CD4-positive, alpha-beta T cell (primary cell): ENCODE measurements at regions not wholly inside any gene's neighbourhood (a gene's known extent, or its start where the extent isn't known, plus 50 kb on each side); places are given as distances from the start of the nearest gene placed in this dataset.

Experiments
- ATAC-seq: fragments of 200-7000 bp; cut with Tn5 transposase; one replicate; pipeline ENCODE4 v1.10.0; 2022; ENCODE audit warnings: mild to moderate bottlenecking; ENCODE audit not compliant: poor library complexity
- CTCF ChIA-PET: fragments of 350-600 bp; sonication (Branson Sonifier 250); formaldehyde crosslinking; loops from one replicate; lab custom pipeline; 2021; ENCODE audit warnings: antibody characterized with exemption, inconsistent platforms; lab: Charles Lee
- POLR2A ChIA-PET: fragments of 350-600 bp; sonication (Branson Sonifier 250); formaldehyde crosslinking; loops from one replicate; lab custom pipeline; 2021; ENCODE audit warnings: antibody characterized with exemption, inconsistent platforms; lab: Charles Lee
- DNase-seq, 14 experiments: peaks; one replicate each; pipeline ENCODE4 v3.0.0-alpha.2; 2013 to 2020; ENCODE audit warnings: mixed read lengths in 2 of 14
- H3K27ac ChIP-seq, 2 donors: one replicate each; pipeline versions ENCODE4 v1.5.1 to v1.7.0; 2013; ENCODE audit warnings: low read length in 2 of 2, low read depth in 1 of 2, mild to moderate bottlenecking in 1 of 2
- H3K27me3 ChIP-seq, 2 experiments: 1 replicate in 1 of 2; 2 replicates in 1 of 2; pipeline versions ENCODE4 v1.6.1 to v1.7.0; 2013; ENCODE audit warnings: low read length in 2 of 2, control low read depth in 1 of 2, mild to moderate bottlenecking in 1 of 2, moderate library complexity in 1 of 2; ENCODE audit not compliant: insufficient read depth in 2 of 2, control insufficient read depth in 1 of 2
- H3K36me3 ChIP-seq: one replicate; pipeline ENCODE4 v1.6.1; 2013; ENCODE audit warnings: low read length, control low read depth; ENCODE audit not compliant: insufficient read depth
- H3K4me1 ChIP-seq: one replicate; pipeline ENCODE4 v1.6.1; 2013; ENCODE audit warnings: low read length, control low read depth; ENCODE audit not compliant: insufficient read depth
- H3K4me3 ChIP-seq: one replicate; pipeline ENCODE4 v1.5.1; 2013; ENCODE audit warnings: mild to moderate bottlenecking, low read length, moderate library complexity
- H3K9me3 ChIP-seq, 2 experiments: 1 replicate in 1 of 2; 2 replicates in 1 of 2; pipeline versions ENCODE4 v1.6.1 to v1.7.0; 2013; ENCODE audit warnings: low read length in 2 of 2, mild to moderate bottlenecking in 2 of 2, control low read depth in 1 of 2, moderate library complexity in 1 of 2; ENCODE audit not compliant: control insufficient read depth in 1 of 2, insufficient read depth in 1 of 2
- H3K27ac Mint-ChIP-seq: one replicate; pipeline ENCODE4 v1.8.0; 2020; ENCODE audit warnings: mixed read lengths
- H3K27me3 Mint-ChIP-seq: one replicate; pipeline ENCODE4 v1.8.0; 2021; ENCODE audit warnings: mixed read lengths
- H3K36me3 Mint-ChIP-seq: one replicate; pipeline ENCODE4 v1.8.0; 2021; ENCODE audit warnings: low read depth, mixed read lengths
- H3K4me1 Mint-ChIP-seq: one replicate; pipeline ENCODE4 v1.8.0; 2021; ENCODE audit warnings: low read depth, mixed read lengths
- H3K4me3 Mint-ChIP-seq: one replicate; pipeline ENCODE4 v1.8.0; 2020; ENCODE audit warnings: mild to moderate bottlenecking, mixed read lengths
- H3K9me3 Mint-ChIP-seq: one replicate; pipeline ENCODE4 v1.8.0; 2020; ENCODE audit warnings: mixed read lengths
- intact Hi-C, 2 experiments: fragments of 100-400 bp; cut with DNase I in 1 of 2; cut with micrococcal nuclease in 1 of 2; formaldehyde crosslinking; loops; one replicate each; pipeline versions ENCODE4 v1.15.1 to v1.9.0; 2023 to 2025; cut with DNase I, micrococcal nuclease
- TF ChIP-seq, protein P1 (sequence below): fragments of 200-600 bp; IDR thresholded peaks from one replicate; pipeline ENCODE4 v1.8.0; 2022; ENCODE audit warnings: antibody characterized with exemption, mild to moderate bottlenecking

DNA sequence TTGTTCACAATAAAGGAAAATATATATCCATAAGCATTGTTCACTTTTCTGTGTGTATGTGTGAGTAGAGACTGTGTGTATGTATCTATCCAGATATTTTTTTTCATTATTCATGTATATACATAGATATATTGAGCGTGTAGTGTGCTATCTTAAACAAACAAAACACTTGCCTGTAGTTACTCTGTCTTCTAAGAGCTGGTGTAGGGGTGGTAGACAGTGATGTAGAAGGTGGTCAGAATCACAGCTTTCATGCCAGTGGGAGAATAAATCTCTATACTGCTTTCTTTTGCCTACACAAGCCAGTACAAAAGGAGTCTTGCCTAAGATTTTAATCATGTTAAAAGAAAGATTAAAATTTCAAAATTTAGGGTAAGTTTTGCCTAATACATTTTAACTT lies 122.0 kb downstream of the UCHL5 start:
- Mint-ChIP-seq H3K9me3 (no peaks in the 10 kb centered on the region), H3K27me3 (no peaks in the 10 kb centered on the region), H3K27ac (no peak overlapping the region), H3K36me3 (no peaks in the 10 kb centered on the region), H3K4me3 (no peak overlapping the region), H3K4me1 (no peaks in the 10 kb centered on the region)
- CTCF ChIA-PET, result no interaction called here
- no peaks in the 10 kb centered on the region for H3K4me1 ChIP-seq
- no peaks in the 10 kb centered on the region for H3K36me3 ChIP-seq
- H3K27me3 ChIP-seq, result no peaks in the 10 kb centered on the region
- H3K27ac ChIP-seq, result no peak overlapping the region
- POLR2A ChIA-PET, result no interaction called here
- TF ChIP-seq, protein P1, sequence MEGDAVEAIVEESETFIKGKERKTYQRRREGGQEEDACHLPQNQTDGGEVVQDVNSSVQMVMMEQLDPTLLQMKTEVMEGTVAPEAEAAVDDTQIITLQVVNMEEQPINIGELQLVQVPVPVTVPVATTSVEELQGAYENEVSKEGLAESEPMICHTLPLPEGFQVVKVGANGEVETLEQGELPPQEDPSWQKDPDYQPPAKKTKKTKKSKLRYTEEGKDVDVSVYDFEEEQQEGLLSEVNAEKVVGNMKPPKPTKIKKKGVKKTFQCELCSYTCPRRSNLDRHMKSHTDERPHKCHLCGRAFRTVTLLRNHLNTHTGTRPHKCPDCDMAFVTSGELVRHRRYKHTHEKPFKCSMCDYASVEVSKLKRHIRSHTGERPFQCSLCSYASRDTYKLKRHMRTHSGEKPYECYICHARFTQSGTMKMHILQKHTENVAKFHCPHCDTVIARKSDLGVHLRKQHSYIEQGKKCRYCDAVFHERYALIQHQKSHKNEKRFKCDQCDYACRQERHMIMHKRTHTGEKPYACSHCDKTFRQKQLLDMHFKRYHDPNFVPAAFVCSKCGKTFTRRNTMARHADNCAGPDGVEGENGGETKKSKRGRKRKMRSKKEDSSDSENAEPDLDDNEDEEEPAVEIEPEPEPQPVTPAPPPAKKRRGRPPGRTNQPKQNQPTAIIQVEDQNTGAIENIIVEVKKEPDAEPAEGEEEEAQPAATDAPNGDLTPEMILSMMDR, result no peak
- no peak overlapping the region for H3K4me3 ChIP-seq
- no peak for ATAC-seq
- DNase-seq, result no peak
- intact Hi-C loops, result no loop called here
- no peaks in the 10 kb centered on the region for H3K9me3 ChIP-seq

GRCh38 chr1:192939440-192939839 lies 119.7 kb downstream of the UCHL5 start:
- ChIA-PET CTCF (interaction anchor here (1.3 kb wide), 1 partner anchor 9 kb away, joined by 3 read pairs; no protein-coding TSS in a partner anchor), POLR2A (no interaction called here)
- Mint-ChIP-seq H3K27ac (no peak overlapping the region), H3K4me1 (no peaks in the 10 kb centered on the region), H3K36me3 (no peaks in the 10 kb centered on the region), H3K9me3 (no peaks in the 10 kb centered on the region), H3K27me3 (no peaks in the 10 kb centered on the region), H3K4me3 (no peak overlapping the region)
- no peaks in the 10 kb centered on the region for H3K4me1 ChIP-seq
- DNase-seq (no peak), ATAC-seq (no peak)
- intact Hi-C loops, result no loop called here
- H3K27me3 ChIP-seq, result no peaks in the 10 kb centered on the region
- H3K36me3 ChIP-seq, result no peaks in the 10 kb centered on the region
- no peaks in the 10 kb centered on the region for H3K9me3 ChIP-seq
- TF ChIP-seq, protein P1, result no peak
- H3K27ac ChIP-seq, result no peak overlapping the region
- H3K4me3 ChIP-seq, result no peak overlapping the region

DNA sequence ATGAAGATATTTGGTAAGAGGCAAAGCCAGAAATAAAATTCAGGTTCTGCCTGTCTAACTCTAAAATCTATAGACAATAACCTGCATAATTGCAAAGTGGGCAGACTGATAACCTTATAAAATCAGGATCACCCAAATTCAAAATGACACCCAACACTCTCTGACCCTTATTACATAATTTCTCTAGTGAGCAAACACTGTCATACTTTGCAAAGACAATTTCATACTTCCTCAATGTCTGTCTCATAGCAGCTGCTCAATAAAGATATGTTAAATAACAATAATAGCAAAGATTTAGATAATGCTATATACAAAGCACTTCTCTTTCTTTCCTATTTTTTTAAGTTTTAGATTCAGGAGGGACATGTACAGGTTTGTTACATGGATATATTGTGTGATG lies 118.5 kb downstream of the UCHL5 start:
- H3K4me3 Mint-ChIP-seq, result no peak overlapping the region
- no peak overlapping the region for H3K4me3 ChIP-seq
- H3K4me1 ChIP-seq, result no peaks in the 10 kb centered on the region
- TF ChIP-seq, protein P1, result no peak
- ATAC-seq (no peak), DNase-seq (no peak)
- H3K36me3 ChIP-seq, result no peaks in the 10 kb centered on the region
- CTCF ChIA-PET, result no interaction called here
- H3K36me3 Mint-ChIP-seq, result no peaks in the 10 kb centered on the region
- H3K27me3 ChIP-seq, result no peaks in the 10 kb centered on the region
- H3K27me3 Mint-ChIP-seq, result no peaks in the 10 kb centered on the region
- H3K27ac Mint-ChIP-seq, result no peak overlapping the region
- H3K4me1 Mint-ChIP-seq, result no peaks in the 10 kb centered on the region
- POLR2A ChIA-PET, result no interaction called here
- no peak overlapping the region for H3K27ac ChIP-seq
- intact Hi-C loops, result no loop called here
- H3K9me3 ChIP-seq, result no peaks in the 10 kb centered on the region
- H3K9me3 Mint-ChIP-seq, result no peaks in the 10 kb centered on the region
